GM23248 (cell line): ENCODE measurements at regions not wholly inside any gene's neighbourhood (a gene's known extent, or its start where the extent isn't known, plus 50 kb on each side); places are given as distances from the start of the nearest gene placed in this dataset.

Experiments used
- EZH2 ChIP-seq: fragments of 200-600 bp; sonication (generic); IDR thresholded peaks from 2 replicates; pipeline ENCODE4 v1.6.1; 2018; ENCODE audit warnings: antibody characterized with exemption, mild to moderate bottlenecking; ENCODE audit not compliant: insufficient read depth, poor library complexity, severe bottlenecking
- EZH2phosphoT487 ChIP-seq: fragments of 200-600 bp; sonication (generic); IDR thresholded peaks from 2 replicates; pipeline ENCODE4 v1.6.1; 2018; ENCODE audit warnings: antibody characterized with exemption, moderate library complexity, mild to moderate bottlenecking, low read depth; ENCODE audit not compliant: insufficient read depth

DNA sequence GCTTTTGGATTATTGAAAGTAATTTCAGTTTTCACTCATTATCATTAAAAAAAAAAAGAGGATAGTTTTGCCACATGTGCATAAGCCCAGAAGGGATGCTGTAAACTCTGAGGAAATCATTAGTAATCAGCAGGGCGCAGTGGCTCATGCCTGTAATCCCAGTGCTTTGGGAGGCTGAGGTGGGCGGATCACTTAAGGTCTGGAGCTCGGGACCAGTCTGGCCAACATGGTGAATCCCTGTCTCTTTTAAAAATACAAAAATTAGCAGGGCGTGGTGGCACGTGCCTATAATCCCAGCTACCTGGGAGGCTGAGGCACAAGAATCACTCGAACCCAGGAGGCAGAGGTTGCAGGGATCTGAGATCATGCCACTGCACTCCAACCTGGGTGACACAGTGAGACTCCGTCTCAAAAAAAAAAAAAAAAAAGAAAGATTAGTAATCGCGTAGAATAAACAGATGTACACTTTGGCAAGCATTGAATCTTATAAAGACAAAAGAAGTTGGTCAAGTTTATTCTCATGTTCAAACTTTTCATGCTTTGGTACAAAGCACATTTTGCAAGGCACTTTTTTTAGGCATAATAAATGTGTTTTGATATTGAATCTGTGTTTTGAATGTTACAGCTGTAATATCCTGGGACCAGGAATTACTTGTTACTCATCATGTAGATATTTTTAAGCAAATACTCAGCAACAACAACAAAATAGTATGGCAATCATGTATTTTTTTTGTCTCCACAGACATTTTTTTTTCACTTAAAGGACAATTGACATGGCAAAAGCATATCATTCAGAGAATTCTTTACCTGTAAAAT lies 93.2 kb upstream of the AGTR1 start:
- no peak for TF ChIP-seq EZH2
- TF ChIP-seq EZH2phosphoT487: no peak
